Skeletal muscle cell (primary cell): ENCODE measurements at regions not wholly inside any gene's neighbourhood (a gene's known extent, or its start where the extent isn't known, plus 50 kb on each side); places are given as distances from the start of the nearest gene placed in this dataset.

Source experiments
- DNase-seq: peaks from one replicate; pipeline ENCODE4 v3.0.0-alpha.2; 2010; ENCODE audit warnings: low read depth
- H3K4me3 ChIP-seq: 2 replicates; pipeline ENCODE4 v1.5.1; 2011; ENCODE audit warnings: low read depth, mild to moderate bottlenecking, control low read depth, low read length, moderate library complexity

GRCh38 chr11:15738931-15739330 lies 617.4 kb downstream of the SOX6 start:
- no peak overlapping the region for H3K4me3 ChIP-seq
- no peak for DNase-seq

- no peak for DNase-seq
- H3K4me3 ChIP-seq = no peak overlapping the region
Observed at GRCh38 chr11:15742626-15743519, 613.5 kb downstream of the SOX6 start.

GRCh38 chr11:15744693-15745092 lies 611.7 kb downstream of the SOX6 start:
- H3K4me3 ChIP-seq = no peak overlapping the region
- no peak for DNase-seq

- no peak for DNase-seq
- H3K4me3 ChIP-seq = no peak overlapping the region
Observed at GRCh38 chr11:15745266-15745665, 611.1 kb downstream of the SOX6 start.

GRCh38 chr11:15747671-15748070 lies 608.7 kb downstream of the SOX6 start:
- H3K4me3 ChIP-seq = no peak overlapping the region
- DNase-seq = no peak

- H3K4me3 ChIP-seq = no peak overlapping the region
- no peak for DNase-seq
Observed at GRCh38 chr11:15748132-15748531, 608.2 kb downstream of the SOX6 start.

GRCh38 chr11:15748741-15749140 lies 607.6 kb downstream of the SOX6 start:
- no peak for DNase-seq
- no peak overlapping the region for H3K4me3 ChIP-seq

GRCh38 chr11:15750535-15751308 lies 605.6 kb downstream of the SOX6 start:
- no peak for DNase-seq
- H3K4me3 ChIP-seq = no peak overlapping the region

- DNase-seq = no peak
- H3K4me3 ChIP-seq = no peak overlapping the region
Observed at GRCh38 chr11:15754221-15754620, 602.1 kb downstream of the SOX6 start.

- H3K4me3 ChIP-seq = no peak overlapping the region
- no peak for DNase-seq
Observed at GRCh38 chr11:15757048-15757698, 599.2 kb downstream of the SOX6 start.

- no peak overlapping the region for H3K4me3 ChIP-seq
- DNase-seq = no peak
Observed at GRCh38 chr11:15758857-15759465, 597.4 kb downstream of the SOX6 start.

GRCh38 chr11:15761235-15761634 lies 595.1 kb downstream of the SOX6 start:
- DNase-seq = no peak

GRCh38 chr11:15764326-15764725 lies 592.0 kb downstream of the SOX6 start:
- H3K4me3 ChIP-seq = no peak overlapping the region

More at GRCh38 chr11:15761235-15761634, 595.1 kb downstream of the SOX6 start:
- H3K4me3 ChIP-seq = no peak overlapping the region

GRCh38 chr11:15764948-15765347 lies 591.4 kb downstream of the SOX6 start:
- H3K4me3 ChIP-seq = no peak overlapping the region
- no peak for DNase-seq

More at GRCh38 chr11:15764326-15764725, 592.0 kb downstream of the SOX6 start:
- DNase-seq = no peak

GRCh38 chr11:15765530-15765929 lies 590.8 kb downstream of the SOX6 start:
- no peak overlapping the region for H3K4me3 ChIP-seq
- DNase-seq = no peak

- no peak for DNase-seq
Observed at GRCh38 chr11:15768321-15768720, 588.0 kb downstream of the SOX6 start.

GRCh38 chr11:15769203-15769602 lies 587.1 kb downstream of the SOX6 start:
- no peak for DNase-seq
- H3K4me3 ChIP-seq = no peak overlapping the region

More at GRCh38 chr11:15768321-15768720, 588.0 kb downstream of the SOX6 start:
- no peak overlapping the region for H3K4me3 ChIP-seq

- no peak for DNase-seq
- H3K4me3 ChIP-seq = no peak overlapping the region
Observed at GRCh38 chr11:15770798-15771414, 585.4 kb downstream of the SOX6 start.

GRCh38 chr11:15772547-15772946 lies 583.8 kb downstream of the SOX6 start:
- no peak for DNase-seq
- H3K4me3 ChIP-seq = no peak overlapping the region
